ENCODE measurements at regions not wholly inside any gene's neighbourhood (a gene's known extent, or its start where the extent isn't known, plus 50 kb on each side); places are given as distances from the start of the nearest gene placed in this dataset.
"Not testable (repeated sequence)": the region's sequence is repeated elsewhere in the genome, so short reads cannot be mapped to it uniquely, and the experiment has no call there.

GRCh38 chr20:10109641-10110040 is 74.9 kb downstream of the ANKEF1 start:
- DNase-seq: no peak

- no peak for DNase-seq
Observed at GRCh38 chr20:10110151-10110550, 75.4 kb downstream of the ANKEF1 start.

GRCh38 chr20:10111139-10111958 is 76.6 kb downstream of the ANKEF1 start:
- DNase-seq: no peak

GRCh38 chr20:10111959-10112250 is 77.1 kb downstream of the ANKEF1 start:
- no peak for DNase-seq

- no peak for DNase-seq
Observed at GRCh38 chr20:10113746-10114145, 79.0 kb downstream of the ANKEF1 start.

- DNase-seq: no peak
Observed at GRCh38 chr20:10114598-10114997, 79.8 kb downstream of the ANKEF1 start.

- no peak for DNase-seq
Observed at GRCh38 chr20:10115021-10115420, 80.2 kb downstream of the ANKEF1 start.

- DNase-seq: no peak
Observed at GRCh38 chr20:10119336-10119735, 84.5 kb downstream of the ANKEF1 start.

- DNase-seq: not testable (repeated sequence)
Observed at GRCh38 chr20:10124883-10125282, 90.1 kb downstream of the ANKEF1 start.

- no peak for DNase-seq
Observed at GRCh38 chr20:10125757-10126156, 91.0 kb downstream of the ANKEF1 start.

- no peak for DNase-seq
Observed at GRCh38 chr20:10129749-10130148, 88.9 kb upstream of the SNAP25 start.

GRCh38 chr20:10131732-10132345 is 86.8 kb upstream of the SNAP25 start:
- peak; percentile 97 for DNase-seq

GRCh38 chr20:10132387-10132786 is 86.2 kb upstream of the SNAP25 start:
- no peak for DNase-seq

- no peak for DNase-seq
Observed at GRCh38 chr20:10133532-10133931, 85.1 kb upstream of the SNAP25 start.

- DNase-seq: no peak
Observed at GRCh38 chr20:10134176-10134575, 84.5 kb upstream of the SNAP25 start.

- no peak for DNase-seq
Observed at GRCh38 chr20:10135438-10135837, 83.2 kb upstream of the SNAP25 start.

GRCh38 chr20:10137032-10137431 is 81.6 kb upstream of the SNAP25 start:
- DNase-seq: no peak

GRCh38 chr20:10137533-10137932 is 81.1 kb upstream of the SNAP25 start:
- DNase-seq: no peak

- DNase-seq: no peak
Observed at GRCh38 chr20:10157549-10157948, 61.1 kb upstream of the SNAP25 start.

- no peak for DNase-seq
Observed at GRCh38 chr20:10167040-10167439, 51.6 kb upstream of the SNAP25 start.

GRCh38 chr20:10167594-10167993 is 51.0 kb upstream of the SNAP25 start:
- DNase-seq: no peak
